C4-2B (cell line): ENCODE measurements at regions not wholly inside any gene's neighbourhood (a gene's known extent, or its start where the extent isn't known, plus 50 kb on each side); places are given as distances from the start of the nearest gene placed in this dataset.

Source experiments
- ZFX ChIP-seq: fragments of 450-650 bp; IDR thresholded peaks from 2 replicates; pipeline ENCODE4 v1.6.1; 2017
- TF ChIP-seq, protein P1 (sequence below): fragments of 450-650 bp; conservative IDR thresholded peaks from 2 replicates; pipeline ENCODE4 v1.5.1; 2017; ENCODE audit warnings: mild to moderate bottlenecking

- TF ChIP-seq, protein P1, sequence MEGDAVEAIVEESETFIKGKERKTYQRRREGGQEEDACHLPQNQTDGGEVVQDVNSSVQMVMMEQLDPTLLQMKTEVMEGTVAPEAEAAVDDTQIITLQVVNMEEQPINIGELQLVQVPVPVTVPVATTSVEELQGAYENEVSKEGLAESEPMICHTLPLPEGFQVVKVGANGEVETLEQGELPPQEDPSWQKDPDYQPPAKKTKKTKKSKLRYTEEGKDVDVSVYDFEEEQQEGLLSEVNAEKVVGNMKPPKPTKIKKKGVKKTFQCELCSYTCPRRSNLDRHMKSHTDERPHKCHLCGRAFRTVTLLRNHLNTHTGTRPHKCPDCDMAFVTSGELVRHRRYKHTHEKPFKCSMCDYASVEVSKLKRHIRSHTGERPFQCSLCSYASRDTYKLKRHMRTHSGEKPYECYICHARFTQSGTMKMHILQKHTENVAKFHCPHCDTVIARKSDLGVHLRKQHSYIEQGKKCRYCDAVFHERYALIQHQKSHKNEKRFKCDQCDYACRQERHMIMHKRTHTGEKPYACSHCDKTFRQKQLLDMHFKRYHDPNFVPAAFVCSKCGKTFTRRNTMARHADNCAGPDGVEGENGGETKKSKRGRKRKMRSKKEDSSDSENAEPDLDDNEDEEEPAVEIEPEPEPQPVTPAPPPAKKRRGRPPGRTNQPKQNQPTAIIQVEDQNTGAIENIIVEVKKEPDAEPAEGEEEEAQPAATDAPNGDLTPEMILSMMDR, result no peak
- no peak for TF ChIP-seq ZFX
Observed at GRCh38 chr3:67715971-67716370, 61.6 kb upstream of the SUCLG2 start.
